ENCODE measurements at regions not wholly inside any gene's neighbourhood (a gene's known extent, or its start where the extent isn't known, plus 50 kb on each side); places are given as distances from the start of the nearest gene placed in this dataset.

DNA sequence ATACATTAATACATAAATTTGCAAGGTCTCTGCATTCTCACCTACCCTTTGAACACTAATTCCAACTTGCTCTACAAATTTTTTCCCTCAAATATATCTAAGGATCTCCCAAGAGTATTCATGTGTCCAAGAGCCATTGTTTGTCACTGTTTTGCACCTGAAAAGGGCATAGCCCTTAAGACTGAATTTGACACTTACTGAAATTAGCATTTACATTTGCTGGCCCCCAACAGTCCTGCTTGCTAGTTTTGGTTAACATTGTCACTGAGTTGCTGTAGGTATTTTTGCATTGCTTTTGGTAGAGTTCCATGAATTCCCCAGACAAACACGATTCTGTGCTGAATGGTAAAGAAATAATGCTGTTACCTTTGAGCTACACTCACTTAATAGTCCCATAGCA, 57.3 kb downstream of the KCNA4 start:
- no peak for DNase-seq

DNA sequence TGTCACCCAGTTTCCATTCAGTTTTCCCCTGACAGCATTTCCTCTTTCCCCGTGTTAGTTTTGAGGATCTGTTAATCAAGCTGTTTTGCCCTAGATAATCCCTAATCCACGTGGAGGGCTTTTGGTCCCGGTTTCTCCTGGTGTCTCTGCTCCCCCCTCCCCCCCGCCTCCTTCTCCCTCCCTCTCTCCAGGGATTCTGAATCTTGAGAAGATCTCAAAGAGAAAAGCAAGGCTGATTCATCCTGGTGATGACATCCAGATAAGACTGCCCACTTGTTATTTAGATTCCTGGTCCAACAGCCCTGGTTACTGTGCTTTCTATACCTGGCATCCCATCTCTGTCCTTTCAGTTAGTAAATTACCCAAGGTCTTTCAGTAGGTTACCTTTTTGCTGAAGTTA, 59.4 kb downstream of the KCNA4 start:
- no peak for DNase-seq

DNA sequence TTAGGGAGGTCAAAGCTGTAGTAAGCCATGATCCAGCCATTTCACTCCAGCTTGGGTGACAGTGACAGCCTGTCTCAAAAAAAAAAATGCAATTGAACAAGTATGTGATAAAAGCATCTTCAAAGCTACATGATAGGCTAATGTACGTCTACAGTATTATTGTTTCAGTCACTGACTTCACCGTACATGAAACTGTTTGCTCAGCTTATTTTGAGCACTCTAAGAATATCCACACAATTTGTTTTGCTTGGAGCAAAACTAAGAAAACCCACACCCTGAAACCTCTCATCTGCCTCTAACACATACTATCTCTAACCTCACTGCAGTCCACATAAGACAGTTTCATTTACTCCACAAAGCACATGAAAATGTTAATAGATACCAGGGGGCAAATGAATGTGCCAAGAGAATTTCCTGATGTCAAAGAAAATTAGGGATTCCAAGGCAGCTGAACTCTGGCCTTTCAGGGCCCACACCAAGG, 60.7 kb downstream of the KCNA4 start:
- no peak for DNase-seq

DNA sequence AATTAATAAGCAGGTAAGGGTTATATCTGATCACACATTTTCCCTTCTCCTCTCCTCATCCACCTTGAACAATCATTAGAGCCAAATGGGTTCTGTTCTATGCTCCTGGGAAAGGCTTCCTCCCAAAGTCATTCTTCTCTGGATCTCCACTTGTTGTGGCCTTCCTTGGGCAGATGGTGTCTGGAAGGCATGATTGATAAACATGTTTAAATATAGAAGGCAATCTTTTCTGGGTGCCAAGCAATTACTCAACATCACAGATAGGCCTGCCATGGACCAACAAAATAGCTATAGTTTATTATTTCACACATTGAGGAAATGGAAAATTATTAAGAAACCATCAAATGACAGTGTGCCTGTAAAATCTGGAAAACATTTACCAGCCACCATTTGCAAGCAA, 73.5 kb downstream of the KCNA4 start:
- no peak for DNase-seq

DNA sequence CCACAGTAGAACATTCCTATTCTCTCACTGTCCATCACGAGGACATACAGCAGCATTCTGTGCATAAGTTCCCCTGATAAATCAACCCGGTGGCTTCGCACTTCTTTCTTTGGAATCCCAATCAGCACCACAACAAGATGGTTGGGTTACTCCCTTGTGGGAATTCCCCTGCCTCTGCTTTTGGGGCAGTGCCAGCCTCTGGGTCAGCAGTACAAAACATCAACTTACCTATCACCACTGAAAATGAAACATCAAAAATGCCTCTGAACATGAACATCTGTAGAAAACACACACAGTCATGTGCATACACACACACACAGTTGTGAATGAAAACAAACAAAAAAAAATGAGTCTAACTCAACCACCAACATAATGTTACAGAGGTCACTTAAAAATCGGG, 79.3 kb downstream of the KCNA4 start:
- no peak for DNase-seq

DNA sequence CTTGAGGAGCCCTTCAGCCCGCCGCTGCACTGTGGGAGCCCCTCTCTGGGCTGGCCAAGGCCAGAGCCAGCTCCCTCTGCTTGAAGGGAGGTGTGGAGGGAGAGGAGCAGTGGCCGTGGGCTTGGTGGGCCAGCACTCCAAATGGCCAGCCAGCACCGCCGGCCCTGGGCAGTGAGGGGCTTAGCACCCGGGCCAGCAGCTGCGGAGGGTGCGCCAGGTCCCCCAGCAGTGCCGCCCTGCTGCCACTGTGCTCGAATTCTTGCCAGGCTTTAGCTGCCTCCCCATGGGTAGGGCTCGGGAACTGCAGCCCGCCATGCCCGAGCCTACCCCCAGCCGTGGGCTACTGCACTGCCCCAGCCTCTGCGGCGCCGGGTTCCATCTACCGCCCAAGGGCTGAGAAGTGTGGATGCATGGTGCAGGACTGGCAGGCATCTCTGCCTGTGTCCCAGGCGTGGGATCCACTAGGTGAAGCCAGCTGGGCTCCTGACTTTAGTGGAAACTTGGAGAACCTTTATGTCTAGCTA, 82.7 kb downstream of the KCNA4 start:
- DNase-seq = no peak

DNA sequence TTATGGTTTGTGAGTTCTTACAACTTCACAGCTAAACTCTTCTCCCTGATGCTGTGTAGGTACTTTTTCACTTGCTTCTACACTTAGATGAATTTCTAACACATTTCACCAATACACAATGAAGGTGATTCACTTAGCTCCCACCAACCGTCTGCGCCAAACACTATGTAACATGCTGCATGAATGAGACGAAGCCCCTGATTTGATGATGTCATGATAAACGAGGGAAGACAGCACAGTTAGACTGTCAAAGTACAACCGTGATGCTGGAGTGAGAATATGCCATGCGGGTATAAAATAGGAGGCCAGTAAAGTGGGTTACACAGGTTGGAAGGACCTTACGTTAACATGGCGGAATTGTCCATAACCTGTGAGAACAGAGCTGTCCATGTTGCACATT, 100.8 kb downstream of the KCNA4 start:
- DNase-seq = no peak

DNA sequence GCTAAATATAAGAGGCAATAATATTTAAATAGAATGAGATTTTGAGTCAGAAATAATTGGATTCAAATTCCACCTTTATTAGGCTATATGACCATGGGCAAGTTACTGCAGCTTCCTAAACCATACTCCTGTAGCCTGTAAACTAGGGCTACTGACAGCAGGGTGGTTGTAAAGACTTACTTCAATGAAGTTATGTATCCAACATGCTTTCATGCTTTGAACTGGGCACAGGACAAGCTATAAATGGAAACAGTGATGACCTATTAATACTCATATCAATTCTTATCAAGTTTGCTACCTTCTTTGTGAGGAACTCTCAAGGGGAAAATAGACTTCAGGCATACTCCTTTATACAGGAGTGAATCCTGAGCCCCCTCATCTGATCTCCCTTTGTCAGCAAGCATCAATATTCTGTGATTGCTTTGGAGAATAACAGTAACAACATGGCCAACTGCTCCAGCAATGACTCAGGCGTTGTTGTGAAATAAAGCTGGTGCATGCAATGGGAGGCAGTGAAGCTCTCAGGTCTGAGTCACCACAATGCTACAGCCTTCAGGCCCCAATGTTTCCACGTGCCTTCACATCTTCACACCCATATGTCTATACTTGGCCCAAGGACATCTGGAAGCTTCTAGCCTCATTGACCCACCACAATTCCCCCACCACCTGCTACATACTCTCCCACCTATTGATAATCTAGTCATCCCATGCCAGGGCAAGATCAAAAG, 102.5 kb downstream of the KCNA4 start:
- no peak for DNase-seq

DNA sequence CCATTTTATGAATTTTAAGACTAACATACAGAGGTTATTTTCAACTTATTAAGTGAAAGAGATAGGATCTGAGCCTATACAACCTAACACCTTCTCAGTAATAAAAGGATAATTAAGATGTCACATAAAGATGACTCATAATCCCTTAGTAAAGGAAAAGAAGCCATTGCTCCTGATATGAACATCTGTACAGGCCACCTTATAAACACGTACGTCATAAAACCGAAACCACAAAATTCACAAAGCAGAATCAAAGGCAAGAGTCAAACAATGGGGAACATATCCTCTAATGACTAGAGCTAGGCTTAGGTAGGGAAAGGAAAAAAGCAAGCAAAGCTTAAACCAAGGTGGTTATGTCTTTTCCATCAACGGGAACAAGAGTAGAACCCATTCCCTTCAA, 103.5 kb downstream of the KCNA4 start:
- no peak for DNase-seq

DNA sequence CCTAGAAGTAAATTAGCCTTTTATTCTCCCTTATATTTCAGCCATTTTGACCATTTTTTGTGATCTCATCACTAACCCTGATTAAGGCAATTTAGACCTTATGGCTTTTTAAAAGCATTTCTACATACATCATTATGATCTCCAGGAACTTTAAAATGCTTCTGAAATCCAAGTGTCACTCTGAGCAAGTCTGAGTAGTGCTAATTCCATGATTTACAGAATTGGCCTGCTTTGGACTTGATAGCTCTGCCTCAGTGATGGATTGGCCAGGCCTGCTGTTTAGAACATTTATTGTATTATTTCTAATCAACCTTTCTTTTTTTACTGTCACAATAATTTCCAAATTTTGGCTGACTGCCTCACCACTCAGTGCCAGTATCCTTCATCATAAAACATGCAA, 116.4 kb downstream of the KCNA4 start:
- DNase-seq = no peak

DNA sequence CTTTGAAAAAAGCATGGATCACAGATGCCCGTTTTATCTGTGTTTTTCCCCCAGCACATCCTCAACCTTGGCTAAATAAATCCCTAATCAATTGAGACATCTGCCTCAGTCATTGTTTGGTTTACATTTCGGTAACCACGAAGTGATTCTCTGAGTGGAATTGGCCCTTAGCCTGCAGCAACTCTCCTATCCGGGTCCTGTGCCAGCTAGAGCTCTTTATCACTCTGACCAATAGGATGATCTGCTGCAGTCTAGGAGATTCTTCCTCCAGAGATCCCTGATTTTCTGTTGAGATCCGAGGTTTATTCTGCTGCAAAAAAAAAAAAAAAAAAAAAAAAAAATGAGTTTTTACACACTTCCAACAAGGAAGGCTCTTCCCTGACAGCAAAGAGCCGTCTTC, 137.3 kb downstream of the KCNA4 start:
- DNase-seq = no peak

DNA sequence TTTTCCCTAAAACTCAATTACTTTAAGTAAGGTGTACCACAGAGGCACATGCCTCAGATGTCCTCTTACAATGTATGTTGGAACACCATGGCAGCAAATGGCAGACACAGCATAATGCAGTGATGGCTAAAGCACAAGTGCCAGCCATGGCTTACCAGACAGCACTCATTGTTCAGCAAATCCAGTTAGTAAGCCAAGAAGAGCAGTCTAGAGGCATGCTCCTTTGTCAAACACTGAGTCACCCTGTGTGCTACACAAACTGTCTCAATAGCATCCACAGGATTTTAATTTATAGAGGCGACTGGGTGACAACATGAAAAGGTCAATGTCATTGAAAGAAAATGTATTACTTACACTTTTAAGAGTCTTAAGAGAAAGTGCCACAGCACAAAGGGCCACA, 140.6 kb downstream of the KCNA4 start:
- no peak for DNase-seq

DNA sequence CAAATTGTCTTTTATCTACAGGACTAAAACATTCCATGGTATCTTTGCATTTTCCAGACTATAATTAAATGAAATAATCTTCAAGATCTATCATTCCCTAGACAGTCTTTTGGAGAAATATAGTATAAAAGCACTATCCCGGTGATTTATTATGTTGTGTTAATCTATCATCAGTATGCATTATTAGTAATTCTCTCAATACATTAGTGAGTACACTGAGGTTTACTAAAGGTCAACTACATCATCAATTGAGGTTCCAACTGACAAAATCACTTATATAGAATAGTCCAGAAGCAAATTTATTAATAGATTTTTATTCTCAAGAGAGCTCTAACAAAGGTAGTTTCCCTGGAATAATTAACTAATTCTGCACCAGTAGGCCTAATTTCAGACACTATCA, 169.6 kb downstream of the KCNA4 start:
- no peak for DNase-seq

DNA sequence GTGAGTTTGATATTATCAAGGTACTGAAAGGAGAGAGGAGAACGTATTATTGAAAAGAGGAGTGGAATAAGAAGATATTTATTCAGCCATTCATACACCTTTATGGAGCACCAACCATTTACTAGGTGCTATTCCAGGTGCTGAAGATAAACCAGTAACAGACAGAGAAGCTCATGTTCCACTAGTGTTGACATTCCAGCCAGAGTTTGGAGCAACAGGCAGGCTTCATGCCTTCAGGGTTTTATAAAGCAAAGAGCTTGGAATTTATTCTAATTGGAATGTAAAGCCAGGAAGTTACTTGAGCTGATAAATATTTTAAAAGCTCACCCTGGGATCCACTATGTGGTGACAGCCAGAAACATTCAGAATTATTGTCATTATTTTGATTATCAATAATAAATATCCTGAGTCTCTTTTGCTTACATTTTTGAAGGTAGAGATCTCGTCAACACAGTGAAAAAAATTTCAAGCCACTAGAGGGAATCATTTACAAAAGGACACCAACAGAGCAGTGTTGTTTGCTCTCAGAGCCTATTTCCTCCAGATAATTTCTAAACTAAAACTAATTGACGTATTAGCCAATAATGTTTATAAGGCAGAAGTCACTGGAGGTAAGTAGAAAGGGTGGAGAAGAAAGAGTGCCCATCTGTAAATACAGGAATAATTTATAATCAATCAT, 172.0 kb downstream of the KCNA4 start:
- DNase-seq = no peak

DNA sequence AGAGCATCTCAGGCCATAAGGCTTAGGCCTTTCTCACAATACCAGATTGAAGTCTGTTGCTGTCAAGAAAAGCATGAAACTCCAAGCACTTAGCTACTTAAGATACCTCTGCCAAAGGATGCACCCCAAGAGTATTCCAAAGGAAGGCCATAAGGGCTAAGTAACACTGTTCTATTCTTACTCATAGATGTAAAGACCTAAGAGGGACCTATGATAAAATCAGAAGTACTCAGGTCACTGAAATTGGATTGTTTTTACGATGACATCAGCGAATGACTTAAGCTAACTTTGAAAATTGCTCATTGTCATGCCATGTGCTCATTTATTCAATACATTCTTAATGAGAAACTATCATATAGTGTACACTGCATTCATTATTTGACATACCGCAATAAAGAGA, 172.8 kb downstream of the KCNA4 start:
- DNase-seq = no peak

DNA sequence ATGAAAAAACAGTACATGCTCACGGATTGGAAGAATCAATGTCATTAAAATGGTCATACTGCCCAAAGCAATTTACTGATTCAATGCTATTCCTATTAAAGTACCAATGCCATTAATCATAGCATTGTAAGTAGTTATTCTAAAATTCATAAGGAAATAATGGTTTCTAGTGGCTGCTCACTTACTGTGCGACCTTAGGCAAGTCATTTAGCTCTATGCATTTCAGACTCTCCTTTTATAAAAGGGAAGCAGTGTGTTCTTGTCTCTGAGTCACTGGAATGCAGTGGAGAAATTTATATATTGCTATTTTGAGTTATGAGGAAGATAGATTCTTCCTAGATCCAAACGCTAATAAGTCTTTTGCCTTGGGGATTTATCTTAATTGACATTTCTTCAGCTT, 174.8 kb downstream of the KCNA4 start:
- DNase-seq = no peak

DNA sequence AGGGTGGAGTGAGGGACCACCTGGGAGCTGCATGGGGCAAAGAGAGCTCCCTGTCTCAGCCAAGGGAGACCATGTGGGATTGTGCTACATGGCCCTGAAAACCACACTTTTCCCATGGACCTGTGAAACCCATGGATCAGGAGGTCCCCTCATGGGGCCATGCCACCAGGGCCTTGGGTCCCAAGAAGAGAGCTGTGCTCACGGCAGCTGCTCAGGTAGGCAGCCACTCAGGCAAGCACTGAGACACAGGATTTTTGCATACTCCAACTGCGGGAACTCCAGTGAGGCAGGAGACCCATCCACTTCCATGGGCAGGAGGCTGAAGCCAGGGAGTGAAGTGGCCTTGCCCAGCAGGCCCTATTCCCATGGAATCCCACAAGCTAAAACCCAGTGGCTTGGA, 190.0 kb downstream of the KCNA4 start:
- DNase-seq = no peak

DNA sequence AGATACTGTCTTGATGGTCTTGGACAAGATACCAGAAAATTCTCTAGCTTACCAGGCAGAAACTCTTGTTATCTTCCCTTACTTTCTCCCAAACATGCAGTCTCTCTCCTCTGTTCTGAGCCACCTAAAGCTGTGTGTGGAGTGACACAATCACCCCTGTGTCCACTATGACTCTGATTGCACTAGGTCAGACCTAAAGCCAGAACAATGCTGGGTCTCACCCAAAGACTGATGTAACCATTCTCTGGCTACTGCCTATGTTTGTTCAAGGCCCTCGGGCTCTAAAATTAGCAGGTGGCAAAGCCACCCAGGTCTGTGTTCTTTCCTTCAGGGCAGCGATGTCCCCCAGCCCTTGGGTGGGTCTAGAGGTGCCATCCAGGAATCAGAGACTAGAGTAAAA, 200.5 kb downstream of the KCNA4 start:
- DNase-seq = no peak

DNA sequence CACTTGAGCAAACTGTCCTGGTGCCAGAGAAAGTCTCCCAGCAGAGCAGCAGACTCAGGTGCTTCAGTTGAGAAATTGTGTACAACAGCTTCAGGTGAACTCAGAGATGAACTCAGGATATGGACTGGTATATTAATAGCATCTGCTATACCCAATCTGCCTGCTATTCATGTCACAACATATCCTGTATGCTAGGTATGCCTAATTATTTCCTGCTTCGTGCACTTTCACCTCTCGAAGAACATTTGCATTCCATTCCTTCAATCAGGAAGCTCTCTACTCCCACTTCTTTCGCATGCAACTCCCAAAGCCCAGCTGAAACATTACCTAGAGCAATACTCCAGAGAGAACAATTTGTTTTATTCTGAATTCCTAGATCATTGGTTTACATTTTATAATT, 207.7 kb downstream of the KCNA4 start:
- no peak for DNase-seq

DNA sequence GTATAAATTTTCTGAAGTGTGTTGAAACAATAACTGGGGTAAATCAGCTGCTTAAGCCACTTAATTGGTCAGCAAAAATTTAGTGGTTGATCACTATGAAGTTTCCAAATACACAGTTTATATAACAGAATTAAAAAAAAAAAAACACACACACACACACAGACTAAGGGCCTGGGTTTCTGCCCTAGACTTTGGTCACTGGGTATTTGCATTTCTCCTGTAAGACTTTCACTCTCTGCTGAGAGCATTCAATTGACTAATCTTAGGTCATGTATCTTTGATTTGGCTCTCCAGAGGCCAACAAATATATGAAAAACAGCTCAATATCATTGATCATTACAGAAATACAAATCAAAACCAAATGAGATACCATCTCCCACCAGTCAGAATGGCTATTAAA, 214.3 kb downstream of the KCNA4 start:
- no peak for DNase-seq

DNA sequence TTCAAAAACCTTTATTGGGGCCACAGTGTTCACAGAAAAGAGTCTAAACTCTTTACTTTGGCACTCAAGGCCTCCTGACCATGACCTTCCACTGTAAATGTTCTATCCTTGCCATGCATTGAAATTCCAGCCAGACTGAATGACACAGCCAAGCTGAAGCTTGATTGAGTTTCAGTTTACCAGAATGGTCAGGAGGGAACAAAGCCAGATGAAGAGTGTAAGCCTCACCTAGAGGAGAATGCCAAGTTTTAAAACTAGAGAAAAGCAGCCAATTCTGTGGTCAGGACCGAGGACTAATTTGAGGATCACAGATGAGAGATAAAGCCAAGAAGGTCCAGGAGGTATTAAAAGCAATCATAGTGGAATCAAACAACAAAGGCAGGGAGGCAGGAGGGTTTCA, 215.3 kb downstream of the KCNA4 start:
- no peak for DNase-seq

DNA sequence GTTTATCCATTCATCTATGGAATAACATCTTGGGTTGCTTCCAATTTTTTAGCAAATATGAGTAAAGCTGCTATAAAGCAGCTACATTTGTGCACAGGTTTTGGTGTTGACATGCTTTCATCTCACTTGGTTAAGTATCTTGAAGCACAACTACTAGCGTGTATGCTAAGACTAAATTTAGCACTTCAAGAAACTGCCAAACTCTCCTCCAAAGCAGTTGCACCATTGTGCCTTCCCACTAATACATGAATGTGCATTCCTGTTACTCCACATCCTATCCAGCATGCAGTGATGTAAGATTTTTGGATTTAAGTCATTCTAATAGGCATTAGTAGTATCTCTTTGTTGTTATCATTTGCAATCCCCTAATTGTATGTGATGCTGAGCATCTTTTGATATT, 230.7 kb downstream of the KCNA4 start:
- DNase-seq = no peak

DNA sequence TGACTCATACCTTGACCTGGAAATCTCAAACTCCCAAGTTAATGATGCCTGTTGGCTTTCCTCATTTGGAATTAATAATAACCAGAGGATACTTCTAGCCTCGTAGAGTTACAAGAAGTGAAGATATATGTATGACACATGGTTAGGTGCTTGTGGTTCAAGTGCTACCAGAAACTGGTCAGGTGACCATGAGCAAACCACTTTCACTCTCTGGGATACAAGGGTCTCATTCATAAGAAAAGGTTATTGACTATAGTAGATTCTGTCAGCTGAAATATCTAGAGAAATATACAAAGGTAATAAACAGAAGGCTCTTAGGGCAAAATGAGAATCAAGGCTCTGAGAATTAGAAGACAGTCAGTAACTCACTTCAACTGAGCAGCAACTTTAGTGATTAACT, 233.3 kb downstream of the KCNA4 start:
- DNase-seq = no peak

DNA sequence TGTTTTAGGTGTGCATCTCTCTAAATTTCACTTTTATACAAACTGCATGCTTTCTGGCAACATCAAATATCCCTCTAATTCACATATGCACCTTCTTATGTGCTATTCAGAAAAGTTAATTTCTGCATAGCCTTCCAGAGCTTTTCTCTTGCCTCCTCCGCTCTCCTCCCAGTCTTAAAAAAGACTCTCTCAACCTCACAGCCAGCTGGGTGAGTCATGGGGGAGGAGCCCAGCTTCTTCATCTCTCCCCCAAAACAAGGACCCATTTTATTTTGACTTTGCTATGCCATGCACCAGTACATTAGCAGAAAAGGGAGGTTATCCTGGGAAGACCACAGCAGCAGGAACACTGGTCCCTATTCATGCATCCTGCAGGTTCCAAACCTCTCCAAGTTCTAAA, 234.4 kb downstream of the KCNA4 start:
- no peak for DNase-seq

Data from hindlimb muscle (tissue), 1 donor.